ENCODE measurements at regions not wholly inside any gene's neighbourhood (a gene's known extent, or its start where the extent isn't known, plus 50 kb on each side); places are given as distances from the start of the nearest gene placed in this dataset.

DNA sequence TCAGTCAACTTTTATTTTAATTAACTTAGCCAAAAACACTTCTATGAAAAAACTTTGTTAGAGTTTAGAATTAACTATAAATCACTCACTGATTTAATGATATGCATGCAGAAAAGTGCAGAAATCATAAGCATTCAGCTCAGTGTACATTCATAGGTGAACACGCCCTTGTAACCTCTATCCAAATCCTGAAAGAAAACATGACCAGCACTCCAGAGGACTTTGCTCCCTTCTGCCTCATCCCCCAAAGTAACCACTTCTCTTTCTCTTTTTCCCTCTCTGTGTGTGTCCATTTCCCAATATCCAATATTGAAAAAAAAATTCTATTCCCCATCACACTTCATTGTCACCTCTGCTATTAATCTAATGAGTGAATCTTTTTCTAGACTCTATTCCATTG is 197.1 kb upstream of the FAR2 start:
- no peaks in the 10 kb centered on the region for H3K4me1 ChIP-seq
- no peaks in the 10 kb centered on the region for H3K27me3 ChIP-seq
- H3K9me3 ChIP-seq (replicated peaks), result no peaks in the 10 kb centered on the region; the same call in 1 of the 2 replicates
- no peak overlapping the region for H3K4me3 ChIP-seq
- H3K36me3 ChIP-seq, result no peaks in the 10 kb centered on the region
- no peak for DNase-seq
- no peak overlapping the region for H3K27ac ChIP-seq

GRCh38 chr12:28954333-28954732 is 194.7 kb upstream of the FAR2 start:
- H3K9me3 ChIP-seq (replicated peaks), result peaks cover under 1% of the 10 kb centered on the region; the same call in 1 of the 2 replicates
- no peaks in the 10 kb centered on the region for H3K36me3 ChIP-seq
- no peaks in the 10 kb centered on the region for H3K27me3 ChIP-seq
- DNase-seq, result no peak
- no peak overlapping the region for H3K27ac ChIP-seq
- H3K4me1 ChIP-seq, result no peaks in the 10 kb centered on the region
- no peak overlapping the region for H3K4me3 ChIP-seq

DNA sequence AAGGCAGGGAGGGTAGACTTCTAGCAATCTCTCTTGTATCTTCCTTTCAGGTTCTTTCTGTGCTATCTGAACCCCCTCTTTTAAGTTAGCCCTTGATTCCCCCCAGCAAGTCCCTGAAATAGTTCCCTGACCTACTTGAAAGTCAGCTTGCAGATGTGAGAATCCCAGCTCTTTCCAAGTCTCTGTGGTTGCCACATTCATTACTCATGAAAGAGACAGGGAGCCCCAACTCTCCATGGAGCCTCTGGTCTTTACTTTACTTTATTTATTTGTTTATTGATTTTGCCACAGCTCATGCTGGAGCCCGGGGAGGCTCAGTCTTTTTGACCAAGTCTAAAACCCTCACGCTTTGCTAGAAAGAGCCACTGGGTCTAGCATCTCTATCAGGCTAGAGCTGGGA is 193.6 kb upstream of the FAR2 start:
- Histone ChIP-seq H3K27ac (no peak overlapping the region), H3K4me3 (no peak overlapping the region), H3K9me3 (replicated peaks) (peaks cover 2% of the 10 kb centered on the region; the same call in 1 of the 2 replicates), H3K27me3 (no peaks in the 10 kb centered on the region), H3K4me1 (no peaks in the 10 kb centered on the region), H3K36me3 (no peaks in the 10 kb centered on the region)
- no peak for DNase-seq

GRCh38 chr12:28955931-28956330 is 193.1 kb upstream of the FAR2 start:
- no peak for DNase-seq
- H3K9me3 ChIP-seq (replicated peaks), result peaks cover 2% of the 10 kb centered on the region; the same call in 1 of the 2 replicates
- H3K4me1 ChIP-seq, result no peaks in the 10 kb centered on the region
- H3K27me3 ChIP-seq, result no peaks in the 10 kb centered on the region
- H3K27ac ChIP-seq, result no peak overlapping the region
- H3K4me3 ChIP-seq, result no peak overlapping the region
- no peaks in the 10 kb centered on the region for H3K36me3 ChIP-seq

GRCh38 chr12:28958553-28959195 is 190.4 kb upstream of the FAR2 start:
- Histone ChIP-seq H3K27ac (no peak overlapping the region), H3K4me3 (no peak overlapping the region), H3K27me3 (no peaks in the 10 kb centered on the region), H3K4me1 (no peaks in the 10 kb centered on the region), H3K36me3 (no peaks in the 10 kb centered on the region), H3K9me3 (replicated peaks) (peaks cover 2% of the 10 kb centered on the region; the same call in 1 of the 2 replicates)
- no peak for DNase-seq

GRCh38 chr12:28961948-28962384 is 187.1 kb upstream of the FAR2 start:
- Histone ChIP-seq H3K9me3 (replicated peaks) (0 out of 2 replicates have a peak, but pooled peaks cover 2% of the 10 kb centered on the region), H3K36me3 (no peaks in the 10 kb centered on the region), H3K27me3 (no peaks in the 10 kb centered on the region), H3K4me1 (no peaks in the 10 kb centered on the region), H3K4me3 (no peak overlapping the region), H3K27ac (no peak overlapping the region)
- no peak for DNase-seq

DNA sequence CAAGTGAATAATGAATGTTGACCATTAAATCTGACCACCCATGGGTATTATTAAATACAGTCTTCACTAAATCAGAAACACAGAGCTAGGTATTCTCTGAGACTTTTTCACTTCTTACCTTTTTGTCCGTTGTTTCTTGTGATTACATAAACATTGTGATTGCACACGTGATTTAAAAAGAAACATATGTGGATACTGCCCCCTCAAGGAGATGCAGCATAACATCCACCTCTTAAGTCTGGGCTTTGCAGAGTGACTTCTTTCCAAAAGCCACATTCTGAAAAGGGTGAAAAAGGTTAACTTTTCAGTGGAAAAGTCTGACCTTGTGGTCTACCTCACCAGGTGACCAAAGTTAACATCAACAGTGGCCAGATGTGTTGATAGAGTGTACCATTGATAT is 185.5 kb upstream of the FAR2 start:
- DNase-seq, result peak in 1 of 2 experiments; percentile 34
- Histone ChIP-seq H3K27me3 (no peaks in the 10 kb centered on the region), H3K4me3 (no peak overlapping the region), H3K4me1 (no peaks in the 10 kb centered on the region), H3K27ac (no peak overlapping the region), H3K9me3 (replicated peaks) (0 out of 2 replicates have a peak, but pooled peaks cover 2% of the 10 kb centered on the region), H3K36me3 (no peaks in the 10 kb centered on the region)

DNA sequence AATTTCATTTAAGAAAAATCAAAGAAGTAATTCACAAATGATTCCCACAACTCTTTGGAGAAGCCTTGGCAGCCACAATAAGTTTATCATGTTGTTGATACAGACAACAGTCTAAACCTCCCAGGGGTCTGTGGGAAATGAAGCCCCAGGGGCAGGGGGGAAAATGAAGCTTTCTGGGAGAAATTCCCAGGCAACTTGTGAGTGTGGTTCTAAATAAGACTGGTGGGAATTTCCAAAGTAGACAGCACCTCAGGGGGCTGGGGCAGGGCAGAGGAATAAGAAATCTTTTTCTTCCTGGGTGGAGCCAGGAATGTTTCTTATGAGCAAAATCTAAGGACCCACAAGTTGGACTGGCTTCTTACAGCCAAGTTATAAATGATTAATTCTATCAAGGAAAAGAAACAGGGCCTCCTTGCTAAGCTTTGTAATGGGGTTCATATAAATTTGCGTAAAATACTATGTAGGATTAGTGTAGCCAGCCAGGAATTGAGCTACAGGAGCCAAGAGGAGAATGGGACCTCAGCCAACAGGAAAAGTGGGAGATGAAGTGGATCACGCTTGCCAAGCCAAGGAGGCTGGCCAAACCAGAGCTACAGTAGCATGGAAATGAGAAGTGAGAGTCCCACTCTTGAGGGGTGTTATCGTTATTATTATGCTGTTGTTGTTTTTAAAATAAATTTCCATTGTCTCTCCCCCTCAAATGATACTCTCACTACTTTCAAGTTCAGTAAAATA is 182.9 kb upstream of the FAR2 start:
- no peak overlapping the region for H3K4me3 ChIP-seq
- no peaks in the 10 kb centered on the region for H3K9me3 ChIP-seq (replicated peaks)
- no peaks in the 10 kb centered on the region for H3K27me3 ChIP-seq
- no peaks in the 10 kb centered on the region for H3K36me3 ChIP-seq
- H3K4me1 ChIP-seq, result no peaks in the 10 kb centered on the region
- H3K27ac ChIP-seq, result no peak overlapping the region
- DNase-seq, result peak in 1 of 2 experiments; percentile 29

DNA sequence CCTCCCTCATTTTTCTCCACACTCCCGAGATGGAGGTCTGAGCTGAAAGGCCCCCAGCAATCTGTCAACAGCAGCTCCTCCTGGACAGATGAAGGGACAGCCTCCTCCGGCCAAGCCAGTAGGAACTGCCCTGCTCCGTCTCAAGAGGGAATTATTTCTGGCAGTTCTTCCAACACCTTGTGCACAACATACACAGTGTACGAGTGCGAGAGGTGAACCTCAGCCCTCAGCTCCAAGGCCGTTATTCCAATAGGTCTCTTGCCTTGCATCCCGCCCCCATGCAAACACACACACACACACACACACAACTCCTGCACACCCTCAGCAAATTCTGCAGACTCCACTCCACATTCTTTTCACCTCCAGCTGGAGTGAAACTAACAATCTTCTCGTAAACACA is 181.7 kb upstream of the FAR2 start:
- H3K36me3 ChIP-seq, result no peaks in the 10 kb centered on the region
- H3K9me3 ChIP-seq (replicated peaks), result no peaks in the 10 kb centered on the region
- H3K27ac ChIP-seq, result no peak overlapping the region
- H3K4me1 ChIP-seq, result no peaks in the 10 kb centered on the region
- H3K27me3 ChIP-seq, result no peaks in the 10 kb centered on the region
- no peak overlapping the region for H3K4me3 ChIP-seq
- no peak for DNase-seq

DNA sequence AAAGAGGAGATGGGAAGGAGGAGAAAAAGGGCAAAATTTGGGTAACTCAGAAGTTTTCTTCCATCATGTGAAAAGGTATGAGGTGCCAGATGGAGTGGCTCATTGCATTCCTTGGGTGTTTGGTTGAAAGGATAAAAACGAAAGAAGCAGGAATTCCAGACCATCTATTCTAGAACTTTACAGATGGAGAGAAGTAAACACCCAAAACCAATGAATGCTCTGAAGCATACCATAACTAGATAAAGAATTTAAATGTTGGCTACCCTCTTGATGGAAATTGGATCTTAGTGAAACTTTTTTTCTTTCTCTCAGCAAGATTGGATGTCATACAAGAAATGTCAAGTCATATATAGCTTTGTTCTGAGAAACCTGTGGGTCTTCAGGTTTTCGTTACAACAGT is 175.6 kb upstream of the FAR2 start:
- Histone ChIP-seq H3K4me3 (no peak overlapping the region), H3K4me1 (no peaks in the 10 kb centered on the region), H3K27ac (no peak overlapping the region), H3K27me3 (no peaks in the 10 kb centered on the region), H3K36me3 (no peaks in the 10 kb centered on the region), H3K9me3 (replicated peaks) (no peaks in the 10 kb centered on the region; the same call in 1 of the 2 replicates)
- no peak for DNase-seq

GRCh38 chr12:28974166-28974565 is 174.9 kb upstream of the FAR2 start:
- no peaks in the 10 kb centered on the region for H3K27me3 ChIP-seq
- H3K36me3 ChIP-seq, result no peaks in the 10 kb centered on the region
- no peak for DNase-seq
- no peaks in the 10 kb centered on the region for H3K4me1 ChIP-seq
- H3K9me3 ChIP-seq (replicated peaks), result no peaks in the 10 kb centered on the region; the same call in 1 of the 2 replicates
- no peak overlapping the region for H3K4me3 ChIP-seq
- no peak overlapping the region for H3K27ac ChIP-seq

GRCh38 chr12:28974883-28975282 is 174.2 kb upstream of the FAR2 start:
- Histone ChIP-seq H3K27me3 (no peaks in the 10 kb centered on the region), H3K36me3 (no peaks in the 10 kb centered on the region), H3K4me1 (no peaks in the 10 kb centered on the region), H3K27ac (no peak overlapping the region), H3K9me3 (replicated peaks) (no peaks in the 10 kb centered on the region; the same call in 1 of the 2 replicates), H3K4me3 (no peak overlapping the region)
- DNase-seq, result no peak

DNA sequence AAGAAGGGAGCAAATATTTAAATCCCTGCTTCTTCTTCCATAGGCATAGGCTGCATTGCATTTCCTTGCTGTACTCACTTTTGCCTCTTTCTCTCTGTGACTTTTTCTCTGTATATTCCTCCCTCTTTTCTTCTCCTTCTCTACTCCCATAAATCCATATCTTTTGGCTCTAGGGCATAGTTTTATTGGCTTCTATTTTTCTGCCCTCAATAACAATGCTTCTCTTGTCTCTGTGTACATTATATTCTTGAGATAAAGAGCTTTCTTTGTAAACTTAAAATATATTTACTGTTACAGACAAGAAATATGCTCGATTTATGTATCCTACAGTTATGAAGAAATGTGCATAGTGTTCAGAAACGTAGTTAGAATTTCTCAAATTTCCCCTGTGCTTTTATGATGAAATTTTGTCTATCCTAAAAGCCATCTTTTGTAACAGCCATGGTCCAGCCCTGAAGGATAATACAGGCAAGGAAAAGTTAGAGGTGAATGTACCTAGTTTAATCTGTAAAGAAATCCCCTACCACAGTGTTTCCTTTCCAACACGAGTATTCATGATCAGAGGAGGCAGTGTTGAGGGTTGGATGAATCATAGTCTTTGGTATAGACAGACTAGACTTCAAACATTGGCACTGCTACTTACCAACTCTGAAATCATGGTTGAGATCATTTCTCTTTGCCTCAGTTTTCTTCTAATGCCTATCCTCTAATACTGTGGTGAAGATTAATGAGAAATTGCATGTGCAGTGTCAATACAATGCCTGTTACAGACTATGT is 173.3 kb upstream of the FAR2 start:
- Histone ChIP-seq H3K9me3 (replicated peaks) (no peaks in the 10 kb centered on the region; the same call in 1 of the 2 replicates), H3K36me3 (no peaks in the 10 kb centered on the region), H3K4me3 (no peak overlapping the region), H3K4me1 (no peaks in the 10 kb centered on the region), H3K27me3 (no peaks in the 10 kb centered on the region), H3K27ac (no peak overlapping the region)
- no peak for DNase-seq

- Histone ChIP-seq H3K4me1 (no peaks in the 10 kb centered on the region), H3K9me3 (replicated peaks) (no peaks in the 10 kb centered on the region; the same call in 1 of the 2 replicates), H3K36me3 (no peaks in the 10 kb centered on the region), H3K4me3 (no peak overlapping the region), H3K27ac (no peak overlapping the region), H3K27me3 (no peaks in the 10 kb centered on the region)
- no peak for DNase-seq
Observed at GRCh38 chr12:28980436-28980835, 168.6 kb upstream of the FAR2 start.

All from SJCRH30 (cell line).